HCT116 (cell line): ENCODE measurements at regions not wholly inside any gene's neighbourhood (a gene's known extent, or its start where the extent isn't known, plus 50 kb on each side); places are given as distances from the start of the nearest gene placed in this dataset.

Experiments used
- ATAC-seq: fragments of 200-7000 bp; cut with Tn5 transposase; 2 replicates; pipeline ENCODE4 v1.9.1; 2020; ENCODE audit warnings: mild to moderate bottlenecking, moderate library complexity
- BruUV-seq: library from RNA; stranded (reverse); fragments of 400-500 nt; replicated peaks from 2 replicates; lab custom pipeline; 2021; lab: Mats Ljungman, UMichigan
- CTCF ChIA-PET: fragments of 300-600 bp; sonication (Branson Sonifier 250); formaldehyde crosslinking; loops from one replicate; lab custom pipeline; 2021; ENCODE audit warnings: antibody characterized with exemption; lab: Charles Lee
- POLR2A ChIA-PET: fragments of 300-600, 350-600 bp; sonication (Branson Sonifier 250); formaldehyde crosslinking; loops from one replicate; lab custom pipeline; 2021; ENCODE audit warnings: antibody characterized with exemption; lab: Charles Lee
- RAD21 ChIA-PET, 2 experiments: fragments of 300-600 bp; sonication (Branson Sonifier 250); formaldehyde crosslinking; loops; one replicate each; lab custom pipeline; 2023; ENCODE audit warnings: low total read pairs in 2 of 2; ENCODE audit not compliant: uncharacterized antibody in 2 of 2, unreplicated experiment in 2 of 2, low non-redundant PET in 1 of 2; lab: Charles Lee
- DNase-seq: peaks from one replicate; pipeline ENCODE4 v3.0.0-alpha.2; 2010; ENCODE audit warnings: low read depth, low spot score
- H2AFZ ChIP-seq: fragments of 200-600 bp; shearing (Covaris generic), sonication (generic); 2 replicates; pipeline ENCODE4 v1.6.1; 2017; ENCODE audit warnings: low read depth, mixed run types, mixed read lengths, antibody characterized with exemption, low read length; ENCODE audit not compliant: poor library complexity, severe bottlenecking
- H3K27ac ChIP-seq: 2 replicates; pipeline ENCODE4 v1.5.1; 2012; ENCODE audit warnings: low read depth, low read length
- H3K27me3 ChIP-seq: fragments of 200-600 bp; sonication (generic); 2 replicates; pipeline ENCODE4 v1.6.1; 2016; ENCODE audit warnings: mixed run types, low read length, mixed read lengths; ENCODE audit not compliant: insufficient read depth
- H3K36me3 ChIP-seq, 2 experiments: fragments of 200-500 bp in 1 of 2; fragments of 200-600 bp in 1 of 2; sonication (Bioruptor generic) in 1 of 2; sonication (generic) in 1 of 2; 2 replicates each; pipeline versions ENCODE4 v1.5.1 to v1.6.1; 2014 to 2016; ENCODE audit warnings: low read length in 2 of 2, inconsistent platforms in 1 of 2, mixed read lengths in 1 of 2, mixed run types in 1 of 2; ENCODE audit not compliant: insufficient read depth in 2 of 2, control insufficient read depth in 1 of 2
- H3K4me1 ChIP-seq, 2 experiments: fragments of 200-600 bp in 1 of 2; sonication (generic) in 1 of 2; 2 replicates each; pipeline versions ENCODE4 v1.5.1 to v1.6.1; 2012 to 2017; ENCODE audit warnings: low read length in 2 of 2, inconsistent platforms in 1 of 2, mild to moderate bottlenecking in 1 of 2, mixed read lengths in 1 of 2, mixed run types in 1 of 2, moderate library complexity in 1 of 2; ENCODE audit not compliant: insufficient read depth in 2 of 2, control insufficient read depth in 1 of 2
- H3K4me2 ChIP-seq: fragments of 200-600 bp; sonication (generic); 2 replicates; pipeline ENCODE4 v1.6.1; 2017; ENCODE audit warnings: mixed run types, low read length, mixed read lengths
- H3K4me3 ChIP-seq, 2 experiments: fragments of 200-600 bp in 1 of 2; sonication (generic) in 1 of 2; replicated peaks in 1 of 2; 2 replicates each; pipeline ENCODE4 v1.5.1; 2011 to 2016; ENCODE audit warnings: low read length in 2 of 2, control low read depth in 1 of 2, low read depth in 1 of 2, mild to moderate bottlenecking in 1 of 2, mixed read lengths in 1 of 2, mixed run types in 1 of 2
- H3K79me2 ChIP-seq: fragments of 200-600 bp; sonication (generic); 2 replicates; pipeline ENCODE4 v1.6.1; 2017; ENCODE audit warnings: mild to moderate bottlenecking, mixed run types, low read length, moderate library complexity, mixed read lengths; ENCODE audit not compliant: insufficient read depth
- H3K9ac ChIP-seq: fragments of 200-600 bp; sonication (generic); 2 replicates; pipeline ENCODE4 v1.6.1; 2016; ENCODE audit warnings: low read length, mixed read lengths
- H3K9me2 ChIP-seq: fragments of 200-600 bp; sonication (generic), shearing (Covaris generic); 2 replicates; pipeline ENCODE4 v1.6.1; 2017; ENCODE audit warnings: mixed run types, mild to moderate bottlenecking, moderate library complexity; ENCODE audit not compliant: insufficient read depth
- H3K9me3 ChIP-seq, 2 experiments: fragments of 200-500 bp in 1 of 2; fragments of 200-600 bp in 1 of 2; sonication (Bioruptor generic) in 1 of 2; sonication (generic) in 1 of 2; 2 replicates each; pipeline ENCODE4 v1.6.1; 2014 to 2017; ENCODE audit warnings: low read length in 2 of 2, mixed read lengths in 2 of 2, inconsistent platforms in 1 of 2, low read depth in 1 of 2, mild to moderate bottlenecking in 1 of 2, mixed run types in 1 of 2, moderate library complexity in 1 of 2; ENCODE audit not compliant: control insufficient read depth in 1 of 2, insufficient read depth in 1 of 2
- H4K20me1 ChIP-seq: fragments of 200-600 bp; sonication (generic), shearing (Covaris generic); 2 replicates; pipeline ENCODE4 v1.6.1; 2017; ENCODE audit warnings: mixed run types, mild to moderate bottlenecking, moderate library complexity; ENCODE audit not compliant: insufficient read depth
- CBX3 ChIP-seq: IDR thresholded peaks from 2 replicates; pipeline ENCODE4 v1.6.1; 2012; ENCODE audit warnings: low read depth
- CEBPB ChIP-seq: IDR thresholded peaks from 2 replicates; pipeline ENCODE4 v1.6.1; 2012; ENCODE audit warnings: low read depth
- EGR1 ChIP-seq: IDR thresholded peaks from 2 replicates; pipeline ENCODE4 v1.6.1; 2012; ENCODE audit warnings: low read depth
- ELF1 ChIP-seq: IDR thresholded peaks from 2 replicates; pipeline ENCODE4 v1.6.1; 2012; ENCODE audit warnings: low read depth, borderline replicate concordance
- FOSL1 ChIP-seq: IDR thresholded peaks from 2 replicates; pipeline ENCODE4 v1.6.1; 2012; ENCODE audit warnings: low read depth
- JUND ChIP-seq: IDR thresholded peaks from 2 replicates; pipeline ENCODE4 v1.6.1; 2012
- POLR2A ChIP-seq: IDR thresholded peaks from 2 replicates; pipeline ENCODE4 v1.7.0; 2011; ENCODE audit warnings: borderline replicate concordance; ENCODE audit not compliant: insufficient read depth, insufficient read length; ENCODE audit errors: extremely low read depth
- POLR2AphosphoS5 ChIP-seq: IDR thresholded peaks from 2 replicates; pipeline ENCODE4 v1.6.1; 2011; ENCODE audit warnings: mild to moderate bottlenecking, low read depth, low read length, moderate library complexity
- RAD21 ChIP-seq: IDR thresholded peaks from 2 replicates; pipeline ENCODE4 v1.6.1; 2012; ENCODE audit warnings: low read depth, mild to moderate bottlenecking
- SRF ChIP-seq: IDR thresholded peaks from 2 replicates; pipeline ENCODE4 v1.6.1; 2012; ENCODE audit warnings: low read depth
- TCF7L2 ChIP-seq: IDR thresholded peaks from 2 replicates; pipeline ENCODE4 v1.7.0; 2011; ENCODE audit warnings: borderline replicate concordance, inconsistent platforms; ENCODE audit not compliant: insufficient read depth, insufficient read length; ENCODE audit errors: extremely low read depth
- YY1 ChIP-seq: IDR thresholded peaks from 2 replicates; pipeline ENCODE4 v1.6.1; 2011; ENCODE audit warnings: low read length, low read depth, moderate library complexity, mild to moderate bottlenecking; ENCODE audit not compliant: insufficient replicate concordance; ENCODE audit errors: extremely low read depth
- intact Hi-C: fragments of 100-400 bp; cut with micrococcal nuclease; formaldehyde crosslinking; loops from 2 replicates; pipeline ENCODE4 v1.10.0; 2022

- POLR2A ChIA-PET: no interaction called here
- Histone ChIP-seq H3K27me3 (no peaks in the 10 kb centered on the region), H3K9me3 (no peaks in the 10 kb centered on the region), H3K9me2 (no peaks in the 10 kb centered on the region)
- no peak for DNase-seq
- TF ChIP-seq CEBPB (no peak), SRF (no peak), ELF1 (no peak), POLR2A (no peak), FOSL1 (no peak), CBX3 (no peak), TCF7L2 (no peak), YY1 (no peak), JUND (no peak), RAD21 (no peak), EGR1 (no peak)
- TF ChIP-seq, all 23 proteins: peak for 0
- intact Hi-C loops: no loop called here
- H3K79me2 ChIP-seq: no peaks in the 10 kb centered on the region
- no peak overlapping the region for H3K9ac ChIP-seq
- no peak overlapping the region for H3K4me2 ChIP-seq
- H3K27ac ChIP-seq: no peak overlapping the region
- no peaks in the 10 kb centered on the region for H4K20me1 ChIP-seq
- no peak for ATAC-seq
- H3K36me3 ChIP-seq: no peaks in the 10 kb centered on the region
- ChIA-PET RAD21 (no interaction called here), CTCF (no interaction called here)
- no peak overlapping the region for H2AFZ ChIP-seq
- BruUV-seq: no TSS peak
- no peak overlapping the region for H3K4me3 ChIP-seq
- H3K4me1 ChIP-seq: no peaks in the 10 kb centered on the region
Measured at GRCh38 chr6:120431841-120432240, 902.4 kb downstream of the TBC1D32 start.

GRCh38 chr6:120411394-120411793 is 922.9 kb downstream of the TBC1D32 start:
- H3K27me3 ChIP-seq: no peaks in the 10 kb centered on the region

More at GRCh38 chr6:120411394-120411793, 922.9 kb downstream of the TBC1D32 start:
- intact Hi-C loops: no loop called here
- H3K4me1 ChIP-seq: no peaks in the 10 kb centered on the region
- no peaks in the 10 kb centered on the region for H3K9me3 ChIP-seq
- H3K4me2 ChIP-seq: no peak overlapping the region
- H2AFZ ChIP-seq: no peak overlapping the region
- H3K9ac ChIP-seq: no peak overlapping the region
- no peaks in the 10 kb centered on the region for H3K36me3 ChIP-seq
- DNase-seq: no peak
- RAD21 ChIA-PET: no interaction called here
- H3K27ac ChIP-seq: no peak overlapping the region
- TF ChIP-seq FOSL1 (no peak), POLR2AphosphoS5 (no peak), ELF1 (no peak)
- TF ChIP-seq, all 23 proteins: peak for 0
- no peaks in the 10 kb centered on the region for H3K79me2 ChIP-seq
- no TSS peak for BruUV-seq
- no peak for ATAC-seq
- no peaks in the 10 kb centered on the region for H4K20me1 ChIP-seq
- no peak overlapping the region for H3K4me3 ChIP-seq
- ChIA-PET CTCF (no interaction called here), POLR2A (no interaction called here)
- no peaks in the 10 kb centered on the region for H3K9me2 ChIP-seq
